Endothelial cell of umbilical vein (primary cell): ENCODE measurements at regions not wholly inside any gene's neighbourhood (a gene's known extent, or its start where the extent isn't known, plus 50 kb on each side); places are given as distances from the start of the nearest gene placed in this dataset.

ENCODE experiments used
- BruUV-seq: library from RNA; stranded (reverse); fragments of 400-500 nt; replicated peaks from 2 replicates; lab custom pipeline; 2021; lab: Mats Ljungman, UMichigan
- CTCF ChIA-PET: fragments of 300-600, 350-600 bp; sonication (Branson Sonifier 250); formaldehyde crosslinking; loops from one replicate; lab custom pipeline; 2021; ENCODE audit warnings: antibody characterized with exemption, inconsistent platforms; lab: Charles Lee
- POLR2A ChIA-PET: fragments of 300-600, 350-600 bp; sonication (Branson Sonifier 250); formaldehyde crosslinking; loops from one replicate; lab custom pipeline; 2021; ENCODE audit warnings: antibody characterized with exemption, inconsistent platforms; lab: Charles Lee
- DNase-seq: peaks from one replicate; pipeline ENCODE4 v3.0.0-alpha.2; 2011; ENCODE audit warnings: low read depth, low spot score
- FAIRE-seq: peaks from 2 replicates; lab custom pipeline; 2011; peaks lifted over from hg19 to GRCh38; lab: Jason Lieb, UNC
- H2AFZ ChIP-seq: 2 replicates; pipeline ENCODE4 v1.6.0; 2012; ENCODE audit warnings: low read depth, low read length, control low read depth, inconsistent platforms
- H3K27ac ChIP-seq: 2 replicates; pipeline ENCODE4 v1.5.1; 2011; ENCODE audit warnings: low read depth, mild to moderate bottlenecking, control low read depth, low read length, moderate library complexity; ENCODE audit not compliant: insufficient read depth
- H3K27me3 ChIP-seq, 2 experiments: 2 replicates each; pipeline versions ENCODE4 v1.6.0 to v1.6.1; 2011; ENCODE audit warnings: low read length in 2 of 2, mixed read lengths in 1 of 2; ENCODE audit not compliant: control insufficient read depth in 2 of 2, insufficient read depth in 2 of 2
- H3K36me3 ChIP-seq, 2 experiments: 2 replicates in 1 of 2; 3 replicates in 1 of 2; pipeline ENCODE4 v1.5.1; 2011; ENCODE audit warnings: low read length in 2 of 2, mild to moderate bottlenecking in 1 of 2, moderate library complexity in 1 of 2; ENCODE audit not compliant: control insufficient read depth in 2 of 2, insufficient read depth in 2 of 2; ENCODE audit errors: extremely low read depth in 1 of 2
- H3K4me1 ChIP-seq: 3 replicates; pipeline ENCODE4 v1.5.1; 2011; ENCODE audit warnings: mild to moderate bottlenecking, low read length; ENCODE audit not compliant: control insufficient read depth, insufficient read depth; ENCODE audit errors: extremely low read depth
- H3K4me2 ChIP-seq: 2 replicates; pipeline ENCODE4 v1.6.1; 2011; ENCODE audit warnings: low read length, control low read depth, mixed read lengths; ENCODE audit not compliant: insufficient read depth
- H3K4me3 ChIP-seq, 3 experiments: fragments of 200-600 bp in 1 of 3; sonication (generic), shearing (Covaris generic) in 1 of 3; replicated peaks in 1 of 3; 2 replicates each; pipeline ENCODE4 v1.5.1; 2011 to 2016; ENCODE audit warnings: control low read depth in 3 of 3, low read length in 3 of 3, mild to moderate bottlenecking in 2 of 3, inconsistent platforms in 1 of 3, low read depth in 1 of 3, moderate library complexity in 1 of 3; ENCODE audit not compliant: insufficient read depth in 1 of 3
- H3K79me2 ChIP-seq: 2 replicates; pipeline ENCODE4 v1.6.0; 2012; ENCODE audit warnings: low read length, inconsistent platforms; ENCODE audit not compliant: control insufficient read depth, insufficient read depth
- H3K9ac ChIP-seq: replicated peaks from 2 replicates; pipeline ENCODE3; 2011; ENCODE audit warnings: low read length, control low read depth; ENCODE audit not compliant: insufficient read depth; ENCODE audit errors: extremely low read depth
- H3K9me1 ChIP-seq: replicated peaks from 3 replicates; pipeline ENCODE4 v1.6.0; 2011; ENCODE audit warnings: mild to moderate bottlenecking, low read length; ENCODE audit not compliant: control insufficient read depth, insufficient read depth; ENCODE audit errors: extremely low read depth
- H3K9me3 ChIP-seq: replicated peaks from 2 replicates; pipeline ENCODE4 v1.5.1; 2012; ENCODE audit warnings: low read length, inconsistent platforms; ENCODE audit not compliant: control insufficient read depth, insufficient read depth
- H4K20me1 ChIP-seq: replicated peaks from 2 replicates; pipeline ENCODE3; 2011; ENCODE audit warnings: mild to moderate bottlenecking, low read length; ENCODE audit not compliant: control insufficient read depth, insufficient read depth; ENCODE audit errors: extremely low read depth
- EZH2 ChIP-seq: IDR thresholded peaks from 2 replicates; pipeline ENCODE4 v1.6.1; 2012; ENCODE audit warnings: borderline replicate concordance, low read depth, mild to moderate bottlenecking, moderate library complexity, low read length, inconsistent platforms; ENCODE audit not compliant: severe bottlenecking
- FOS ChIP-seq: IDR thresholded peaks from 2 replicates; pipeline ENCODE4 v1.6.1; 2011; ENCODE audit warnings: mild to moderate bottlenecking, low read length, moderate library complexity, borderline replicate concordance; ENCODE audit not compliant: insufficient read depth
- GATA2 ChIP-seq: IDR thresholded peaks from 2 replicates; pipeline ENCODE4 v1.7.0; 2011; ENCODE audit warnings: low read depth, mild to moderate bottlenecking, moderate library complexity, mixed read lengths, low read length; ENCODE audit not compliant: insufficient read length, insufficient read depth
- JUN ChIP-seq: IDR thresholded peaks from 2 replicates; pipeline ENCODE4 v1.6.1; 2011; ENCODE audit warnings: borderline replicate concordance, low read depth; ENCODE audit not compliant: insufficient read length, insufficient read depth
- MYC ChIP-seq: IDR thresholded peaks from one replicate; pipeline ENCODE4 v1.6.1; 2011; ENCODE audit warnings: mild to moderate bottlenecking, low read depth, low read length
- POLR2A ChIP-seq: IDR thresholded peaks from 2 replicates; pipeline ENCODE4 v1.6.1; 2012; ENCODE audit warnings: low read depth, mild to moderate bottlenecking, control low read depth, low read length
- POLR2AphosphoS5 ChIP-seq: IDR thresholded peaks from 2 replicates; pipeline ENCODE4 v1.6.1; 2012; ENCODE audit warnings: low read depth, mild to moderate bottlenecking, control low read depth, low read length, moderate library complexity; ENCODE audit not compliant: insufficient read depth
- dilution Hi-C: fragments of 300-500 bp; cut with MboI; formaldehyde crosslinking; loops from one replicate; pipeline ENCODE4 v1.15.0; 2019; ENCODE audit warnings: low sequenced_read_pairs; ENCODE audit not compliant: extremely low pct_ligation_motif_present
- intact Hi-C: fragments of 100-400 bp; cut with micrococcal nuclease; formaldehyde crosslinking; loops from one replicate; pipeline ENCODE4 v1.10.0; 2022
- TF ChIP-seq, protein P1 (sequence below), 2 donors: IDR thresholded peaks; 1 replicate in 1 of 2; 2 replicates in 1 of 2; pipeline ENCODE4 v1.5.1; 2011; ENCODE audit warnings: low read length in 2 of 2, mild to moderate bottlenecking in 2 of 2, moderate library complexity in 2 of 2, control low read depth in 1 of 2, inconsistent platforms in 1 of 2, low read depth in 1 of 2; ENCODE audit not compliant: insufficient read depth in 1 of 2; ENCODE audit errors: extremely low read depth in 1 of 2
- TF ChIP-seq, protein P2 (sequence below): IDR thresholded peaks from 2 replicates; pipeline ENCODE4 v1.6.1; 2011; ENCODE audit not compliant: insufficient read depth, insufficient read length

DNA sequence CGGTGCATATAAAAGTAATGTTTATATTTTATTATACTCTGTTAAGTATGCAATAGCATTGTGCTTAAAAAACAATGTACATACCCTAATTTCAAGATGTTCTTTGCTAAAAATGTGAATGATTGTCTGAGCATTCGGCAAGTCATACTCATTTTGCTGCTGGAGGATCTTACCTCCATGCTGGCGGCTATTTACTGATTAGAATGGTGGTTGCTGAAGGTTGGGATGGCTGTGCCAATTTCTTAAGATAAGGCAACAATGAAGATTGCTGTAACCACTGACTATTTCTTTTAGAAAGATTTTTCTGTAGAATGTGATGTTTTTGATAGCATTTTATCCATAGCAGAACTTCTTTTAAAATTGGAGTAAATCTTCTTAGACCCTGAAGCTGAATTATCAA lies 932.7 kb downstream of the ZPLD1 start:
- Histone ChIP-seq H3K9ac (no peak overlapping the region), H3K9me1 (no peaks in the 10 kb centered on the region), H3K27ac (no peak overlapping the region), H3K9me3 (no peaks in the 10 kb centered on the region), H2AFZ (no peak overlapping the region), H3K4me2 (no peak overlapping the region), H3K4me3 (no peak overlapping the region), H3K79me2 (no peaks in the 10 kb centered on the region), H3K4me1 (no peaks in the 10 kb centered on the region), H4K20me1 (no peaks in the 10 kb centered on the region), H3K27me3 (no peaks in the 10 kb centered on the region), H3K36me3 (no peaks in the 10 kb centered on the region)
- no peak for FAIRE-seq
- ChIA-PET POLR2A (no interaction called here), CTCF (no interaction called here)
- TF ChIP-seq, protein P1, sequence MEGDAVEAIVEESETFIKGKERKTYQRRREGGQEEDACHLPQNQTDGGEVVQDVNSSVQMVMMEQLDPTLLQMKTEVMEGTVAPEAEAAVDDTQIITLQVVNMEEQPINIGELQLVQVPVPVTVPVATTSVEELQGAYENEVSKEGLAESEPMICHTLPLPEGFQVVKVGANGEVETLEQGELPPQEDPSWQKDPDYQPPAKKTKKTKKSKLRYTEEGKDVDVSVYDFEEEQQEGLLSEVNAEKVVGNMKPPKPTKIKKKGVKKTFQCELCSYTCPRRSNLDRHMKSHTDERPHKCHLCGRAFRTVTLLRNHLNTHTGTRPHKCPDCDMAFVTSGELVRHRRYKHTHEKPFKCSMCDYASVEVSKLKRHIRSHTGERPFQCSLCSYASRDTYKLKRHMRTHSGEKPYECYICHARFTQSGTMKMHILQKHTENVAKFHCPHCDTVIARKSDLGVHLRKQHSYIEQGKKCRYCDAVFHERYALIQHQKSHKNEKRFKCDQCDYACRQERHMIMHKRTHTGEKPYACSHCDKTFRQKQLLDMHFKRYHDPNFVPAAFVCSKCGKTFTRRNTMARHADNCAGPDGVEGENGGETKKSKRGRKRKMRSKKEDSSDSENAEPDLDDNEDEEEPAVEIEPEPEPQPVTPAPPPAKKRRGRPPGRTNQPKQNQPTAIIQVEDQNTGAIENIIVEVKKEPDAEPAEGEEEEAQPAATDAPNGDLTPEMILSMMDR (IDR thresholded peaks at IDR 0.05; ENCODE audit: extremely low read depth in 1 of 2, insufficient read depth in 1 of 2, low read depth in 1 of 2, low read length in 2 of 2) = no peak
- TF ChIP-seq POLR2AphosphoS5 = no peak
- no peak for TF ChIP-seq EZH2
- intact Hi-C loops = no loop called here
- dilution Hi-C loops = no loop called here
- BruUV-seq = no TSS peak
- no peak for DNase-seq

DNA sequence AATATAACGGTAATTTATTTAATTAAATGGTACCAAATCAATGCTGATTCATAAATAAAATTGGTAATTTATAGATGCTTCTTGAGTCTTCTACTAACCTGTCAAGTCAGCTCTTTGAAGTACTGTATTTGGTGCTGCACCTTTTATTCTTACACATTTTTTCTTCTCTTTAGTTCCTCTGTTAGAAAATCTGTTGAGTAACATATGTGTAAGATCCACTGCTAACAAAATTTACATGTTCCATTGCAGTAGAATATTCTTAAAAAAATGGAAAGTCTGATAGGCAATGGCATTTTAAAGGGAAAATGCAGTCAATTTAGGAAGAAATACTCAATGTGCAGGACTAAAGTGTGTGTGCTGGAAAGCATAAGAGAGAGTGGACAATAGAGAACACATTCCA lies 936.6 kb downstream of the ZPLD1 start:
- Histone ChIP-seq H3K27me3 (no peaks in the 10 kb centered on the region), H3K4me1 (no peaks in the 10 kb centered on the region), H3K9me1 (no peaks in the 10 kb centered on the region), H3K4me3 (no peak overlapping the region), H3K79me2 (no peaks in the 10 kb centered on the region), H3K4me2 (no peak overlapping the region), H3K9ac (no peak overlapping the region), H2AFZ (no peak overlapping the region), H4K20me1 (no peaks in the 10 kb centered on the region), H3K36me3 (no peaks in the 10 kb centered on the region), H3K27ac (no peak overlapping the region), H3K9me3 (no peaks in the 10 kb centered on the region)
- FAIRE-seq (no peak), DNase-seq (no peak)
- TF ChIP-seq POLR2A = no peak
- TF ChIP-seq MYC = no peak
- TF ChIP-seq, protein P2, sequence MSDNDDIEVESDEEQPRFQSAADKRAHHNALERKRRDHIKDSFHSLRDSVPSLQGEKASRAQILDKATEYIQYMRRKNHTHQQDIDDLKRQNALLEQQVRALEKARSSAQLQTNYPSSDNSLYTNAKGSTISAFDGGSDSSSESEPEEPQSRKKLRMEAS = no peak
- TF ChIP-seq EZH2 = no peak
- TF ChIP-seq, protein P1 (IDR thresholded peaks at IDR 0.05; ENCODE audit: extremely low read depth in 1 of 2, insufficient read depth in 1 of 2, low read depth in 1 of 2, low read length in 2 of 2) = no peak
- no peak for TF ChIP-seq FOS
- no peak for TF ChIP-seq POLR2AphosphoS5
- TF ChIP-seq JUN = no peak
- no peak for TF ChIP-seq GATA2
- intact Hi-C loops = no loop called here
- CTCF ChIA-PET = no interaction called here
- BruUV-seq = no TSS peak
- POLR2A ChIA-PET = no interaction called here
- dilution Hi-C loops = no loop called here
